GM21717 (cell line): ENCODE measurements at regions not wholly inside any gene's neighbourhood (a gene's known extent, or its start where the extent isn't known, plus 50 kb on each side); places are given as distances from the start of the nearest gene placed in this dataset.

Experiments used
- ATAC-seq: cut with Tn5 transposase; IDR thresholded peaks from one replicate; pipeline ENCODE4 v1.9.1; 2021; ENCODE audit warnings: mild to moderate bottlenecking, moderate library complexity; ENCODE audit not compliant: unreplicated experiment

- ATAC-seq, result no peak
Observed at GRCh38 chr5:4164167-4164566, 568.5 kb downstream of the IRX1 start.

- ATAC-seq, result no peak
Observed at GRCh38 chr5:4180703-4181102, 585.1 kb downstream of the IRX1 start.

- ATAC-seq, result no peak
Observed at GRCh38 chr5:4182144-4182543, 586.5 kb downstream of the IRX1 start.

- no peak for ATAC-seq
Observed at GRCh38 chr5:4185127-4185526, 589.5 kb downstream of the IRX1 start.

- ATAC-seq, result no peak
Observed at GRCh38 chr5:4188704-4189103, 593.1 kb downstream of the IRX1 start.

GRCh38 chr5:4189317-4189716, 593.7 kb downstream of the IRX1 start:
- ATAC-seq, result no peak

GRCh38 chr5:4191041-4191440, 595.4 kb downstream of the IRX1 start:
- no peak for ATAC-seq

GRCh38 chr5:4191703-4192102, 596.1 kb downstream of the IRX1 start:
- no peak for ATAC-seq

GRCh38 chr5:4192111-4192510, 596.5 kb downstream of the IRX1 start:
- no peak for ATAC-seq

GRCh38 chr5:4196744-4197143, 601.1 kb downstream of the IRX1 start:
- no peak for ATAC-seq

- ATAC-seq, result no peak
Observed at GRCh38 chr5:4197151-4197550, 601.5 kb downstream of the IRX1 start.

GRCh38 chr5:4198461-4198860, 602.8 kb downstream of the IRX1 start:
- ATAC-seq, result no peak

GRCh38 chr5:4199049-4199841, 603.6 kb downstream of the IRX1 start:
- no peak for ATAC-seq

GRCh38 chr5:4203146-4203545, 607.5 kb downstream of the IRX1 start:
- ATAC-seq, result no peak

GRCh38 chr5:4204276-4205141, 608.9 kb downstream of the IRX1 start:
- ATAC-seq, result no peak

GRCh38 chr5:4205398-4205797, 609.8 kb downstream of the IRX1 start:
- no peak for ATAC-seq

GRCh38 chr5:4206127-4206526, 610.5 kb downstream of the IRX1 start:
- no peak for ATAC-seq

- ATAC-seq, result no peak
Observed at GRCh38 chr5:4207486-4207885, 611.9 kb downstream of the IRX1 start.

- no peak for ATAC-seq
Observed at GRCh38 chr5:4208537-4208936, 612.9 kb downstream of the IRX1 start.

- ATAC-seq, result no peak
Observed at GRCh38 chr5:4208996-4209395, 613.4 kb downstream of the IRX1 start.

- ATAC-seq, result no peak
Observed at GRCh38 chr5:4212071-4212739, 616.6 kb downstream of the IRX1 start.
